ENCODE measurements at regions not wholly inside any gene's neighbourhood (a gene's known extent, or its start where the extent isn't known, plus 50 kb on each side); places are given as distances from the start of the nearest gene placed in this dataset.

- Histone ChIP-seq H3K27ac (ENCODE audit: insufficient read depth, low read length) (no peak overlapping the region), H3K79me1 (ENCODE audit: low read depth in 1 of 2, low read length in 2 of 2) (no peaks in the 10 kb centered on the region), H3K18ac (ENCODE audit: low read depth, low read length) (no peak overlapping the region), H3K4me2 (ENCODE audit: low read depth, low read length) (no peak overlapping the region), H3K4me3 (ENCODE audit: insufficient read depth, low read depth, low read length) (no peak overlapping the region), H3K9ac (ENCODE audit: low read depth, low read length) (no peak overlapping the region), H3K14ac (replicated peaks; ENCODE audit: low read depth, low read length) (no peak overlapping the region), H2AK9ac (replicated peaks; ENCODE audit: low read depth, low read length, poor library complexity) (no peak overlapping the region), H3K4ac (ENCODE audit: low read depth, low read length) (peak overlapping the region; percentile 33; the same call in 1 of the 2 replicates), H3K36me3 (ENCODE audit: control insufficient read depth, insufficient read depth, low read length) (no peaks in the 10 kb centered on the region), H2AFZ (replicated peaks; ENCODE audit: low read length, poor library complexity) (no peak overlapping the region), H2BK120ac (ENCODE audit: low read depth, low read length) (peak overlapping the region; percentile 80), H4K8ac (ENCODE audit: low read depth in 2 of 2, low read length in 2 of 2) (peak overlapping the region in 1 of 2 experiments; percentile 85; a peak in 2 of 4 replicates), H2BK20ac (ENCODE audit: low read depth, low read length) (peak overlapping the region; percentile 75; the same call in 1 of the 2 replicates), H3K27me3 (ENCODE audit: control insufficient read depth, insufficient read depth, low read length) (no peaks in the 10 kb centered on the region), H2AK5ac (ENCODE audit: low read depth, low read length) (0 out of 2 replicates have a peak overlapping the region, but pooled peaks have one; percentile 8), H3K56ac (ENCODE audit: extremely low read depth, insufficient read depth, low read length) (no peak overlapping the region), H4K91ac (ENCODE audit: insufficient read depth, low read depth, low read length) (no peak overlapping the region), H2BK15ac (ENCODE audit: low read depth, low read length) (peak overlapping the region; percentile 40; the same call in 1 of the 3 replicates), H3K4me1 (ENCODE audit: control insufficient read depth, insufficient read depth, low read length) (no peaks in the 10 kb centered on the region), H4K5ac (ENCODE audit: low read depth, low read length) (no peak overlapping the region), H3K23ac (ENCODE audit: low read depth, low read length) (no peak overlapping the region), H3K9me3 (ENCODE audit: control insufficient read depth, insufficient read depth, low read length) (no peaks in the 10 kb centered on the region), H3K9me1 (ENCODE audit: insufficient read depth, low read length) (0 out of 2 replicates have a peak, but pooled peaks cover 3% of the 10 kb centered on the region), H2BK5ac (ENCODE audit: low read depth, low read length, poor library complexity, severe bottlenecking) (peak overlapping the region; percentile 55), H4K20me1 (ENCODE audit: insufficient read depth, low read length) (no peaks in the 10 kb centered on the region)
- POLR2A ChIA-PET (ENCODE audit: unreplicated experiment) = no interaction called here
- no TSS peak for BruUV-seq (replicated peaks)
- dilution Hi-C loops (cut with HindIII; ENCODE audit: low sequenced_read_pairs, unreplicated experiment) (no loop called here), intact Hi-C loops (cut with micrococcal nuclease) (no loop called here), in situ Hi-C loops (cut with MboI; ENCODE audit: low sequenced_read_pairs) (no loop called here)
- CTCF ChIA-PET = no interaction called here
- DNase-seq = peak; percentile 83
- TF ChIP-seq USF2 (IDR thresholded peaks at IDR 0.05; ENCODE audit: low read depth, low read length) = no peak
- TF ChIP-seq CHD1 (IDR thresholded peaks at IDR 0.05; ENCODE audit: low read depth, low read length) = no peak
- TF ChIP-seq POLR2A (IDR thresholded peaks at IDR 0.05; ENCODE audit: low read depth, low read length) = no peak
- TF ChIP-seq CEBPB (IDR thresholded peaks at IDR 0.05; ENCODE audit: low read depth, low read length) = peak; percentile 48; the same call in 1 of the 2 replicates
- TF ChIP-seq FOS (IDR thresholded peaks at IDR 0.05; ENCODE audit: low read depth, low read length) = 0 out of 2 replicates have a peak, but pooled peaks have one; percentile 16
- no CpG with 5 or more reads among the region's 1 CpG for WGBS, 2 experiments (ENCODE audit: extremely low coverage in 2 of 2, insufficient read length in 1 of 2)
- peak; percentile 97 for ATAC-seq (ENCODE audit: low read depth)
These were observed 143.9 kb upstream of the CREB1 start for GRCh38 chr2:207385903-207386302.

Measured in IMR-90 (cell line).